Stimulated activated CD4-positive, alpha-beta T cell treated with anti-CD3 and anti-CD28 coated beads, TNF-alpha, amount 100 ng/mL, for 1 hour (primary cell): ENCODE measurements at regions not wholly inside any gene's neighbourhood (a gene's known extent, or its start where the extent isn't known, plus 50 kb on each side); places are given as distances from the start of the nearest gene placed in this dataset.
"Not testable (repeated sequence)": the region's sequence is repeated elsewhere in the genome, so short reads cannot be mapped to it uniquely, and the experiment has no call there.

Source experiments
- DNase-seq, 3 donors: peaks; one replicate each; pipeline ENCODE4 v3.0.0-alpha.2; 2020; ENCODE audit warnings: low read depth in 3 of 3, low spot score in 1 of 3

- DNase-seq: no peak
These were observed 373.9 kb downstream of the DSEL start for GRCh38 chr18:67142604-67143003.

- no peak for DNase-seq
These were observed 376.0 kb downstream of the DSEL start for GRCh38 chr18:67140495-67140894.

- DNase-seq: no peak
These were observed 376.6 kb downstream of the DSEL start for GRCh38 chr18:67139899-67140298.

DNA sequence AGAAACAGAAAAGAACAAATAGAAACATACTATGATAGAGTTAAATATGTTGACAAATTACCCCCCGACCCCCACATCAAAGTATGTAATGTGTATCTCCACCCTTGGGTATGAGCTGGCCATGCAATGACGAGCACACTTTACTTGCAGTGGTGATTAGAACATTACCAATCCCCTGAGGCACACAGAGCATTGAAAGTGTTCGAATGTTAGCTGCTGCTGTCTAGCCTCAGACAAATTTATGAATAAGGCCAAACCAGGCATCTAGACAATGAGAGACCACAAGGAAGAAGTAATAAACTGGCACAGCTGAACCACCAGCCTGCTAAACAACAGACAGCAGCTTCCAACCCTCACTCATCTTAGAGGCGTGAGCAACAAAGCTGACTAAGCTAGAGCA, 380.5 kb downstream of the DSEL start:
- no peak for DNase-seq

GRCh38 chr18:67134911-67135310, 381.6 kb downstream of the DSEL start:
- no peak for DNase-seq

DNA sequence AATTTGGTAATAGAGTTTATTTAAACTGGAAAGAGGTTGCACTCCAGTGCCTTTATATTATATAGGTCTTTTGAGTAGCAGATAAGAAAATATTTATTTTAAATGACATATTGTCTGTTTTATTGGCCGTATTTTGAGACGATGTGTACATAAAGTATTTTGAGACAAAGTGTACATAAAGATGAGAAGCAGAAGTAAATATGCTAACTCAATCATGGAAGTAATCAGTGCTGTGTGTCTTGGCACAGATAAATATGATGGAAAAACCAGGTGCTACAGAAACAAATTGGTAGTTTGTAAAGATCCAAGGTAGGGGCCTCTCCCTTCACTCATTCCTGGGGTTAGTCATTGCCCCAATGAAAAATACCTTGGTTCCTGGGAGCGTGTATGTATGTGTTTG, 382.9 kb downstream of the DSEL start:
- DNase-seq: no peak

DNA sequence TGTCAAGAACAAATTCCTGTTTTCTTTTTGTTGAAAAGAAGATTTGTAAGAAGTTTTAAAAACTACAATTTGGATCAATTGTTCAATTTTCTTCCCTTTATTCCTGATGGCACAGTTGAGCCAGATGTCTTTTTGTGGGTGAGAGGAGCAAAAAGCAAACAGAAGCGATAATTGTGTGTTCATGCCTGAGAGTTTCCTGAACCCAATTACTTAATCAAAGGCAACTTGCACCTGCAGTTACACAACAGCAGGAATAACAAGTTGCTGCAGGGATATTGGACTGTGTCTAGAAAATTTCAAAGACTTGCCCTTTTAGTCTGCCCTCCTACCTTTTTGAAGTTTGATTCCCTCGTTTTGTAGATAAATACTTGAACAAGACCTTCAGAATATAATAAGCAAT, 383.6 kb downstream of the DSEL start:
- DNase-seq: no peak

- DNase-seq: no peak
These were observed 385.0 kb downstream of the DSEL start for GRCh38 chr18:67131498-67131897.

- not testable (repeated sequence) for DNase-seq
These were observed 389.8 kb downstream of the DSEL start for GRCh38 chr18:67126751-67127150.

- no peak for DNase-seq
These were observed 392.6 kb downstream of the DSEL start for GRCh38 chr18:67123901-67124300.

DNA sequence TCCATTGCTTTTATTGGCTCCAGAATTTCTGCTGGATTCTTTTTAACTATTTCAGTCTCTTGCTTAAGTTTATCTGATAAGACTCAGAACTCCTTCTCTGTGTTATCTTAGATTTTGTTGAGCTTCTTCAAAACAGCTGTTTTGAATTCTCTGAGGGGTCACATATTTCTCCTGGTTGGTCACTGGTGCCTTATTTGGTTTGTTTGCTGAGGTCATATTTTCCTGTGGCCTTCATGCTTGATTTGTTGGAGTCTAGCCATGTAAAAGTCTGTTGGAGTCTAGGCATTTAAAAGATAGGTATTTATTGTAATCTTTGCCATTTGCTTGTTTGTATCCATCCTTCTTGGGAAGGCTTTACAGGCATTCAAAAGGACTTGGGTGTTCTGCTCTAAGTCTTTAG, 398.7 kb downstream of the DSEL start:
- DNase-seq: no peak

DNA sequence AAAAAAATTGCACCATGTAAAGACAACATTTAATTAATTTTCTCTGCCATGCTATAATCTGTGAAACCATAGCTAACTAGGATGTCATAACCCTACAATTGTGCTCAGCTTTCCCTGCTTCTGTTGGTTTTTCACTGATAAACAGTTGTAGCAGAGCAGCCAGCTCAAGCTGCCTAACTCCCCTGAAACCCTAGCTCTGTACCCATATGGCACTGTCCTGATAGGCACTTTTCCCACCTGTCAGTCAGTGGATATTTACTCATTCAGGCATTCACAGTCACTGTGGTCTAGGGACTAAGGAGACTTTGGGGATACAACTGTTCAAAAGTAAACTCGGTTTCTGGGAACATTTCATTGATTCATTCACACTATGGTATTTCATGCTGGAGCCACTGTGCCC, 407.0 kb downstream of the DSEL start:
- DNase-seq: no peak

DNA sequence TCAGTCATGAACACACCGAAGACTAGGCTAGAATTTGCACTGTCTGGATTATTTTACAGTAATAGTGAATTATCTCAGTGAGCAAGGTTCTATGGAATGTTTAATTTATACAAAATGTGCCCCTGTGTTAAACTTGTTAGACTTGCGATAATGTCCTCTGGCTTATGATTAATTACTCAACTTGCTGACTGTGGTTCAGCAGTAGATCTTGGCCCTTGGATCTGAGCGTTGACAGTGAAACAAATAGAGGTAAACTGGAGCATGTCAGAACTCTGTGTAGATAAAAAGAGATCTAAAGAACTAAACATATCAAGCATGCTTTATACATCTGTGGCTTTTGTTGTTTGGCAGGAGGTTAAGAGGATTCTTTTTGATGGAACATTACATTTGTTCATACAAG, 407.6 kb downstream of the DSEL start:
- DNase-seq: no peak

- DNase-seq: no peak
These were observed 411.7 kb downstream of the DSEL start for GRCh38 chr18:67104700-67105284.

DNA sequence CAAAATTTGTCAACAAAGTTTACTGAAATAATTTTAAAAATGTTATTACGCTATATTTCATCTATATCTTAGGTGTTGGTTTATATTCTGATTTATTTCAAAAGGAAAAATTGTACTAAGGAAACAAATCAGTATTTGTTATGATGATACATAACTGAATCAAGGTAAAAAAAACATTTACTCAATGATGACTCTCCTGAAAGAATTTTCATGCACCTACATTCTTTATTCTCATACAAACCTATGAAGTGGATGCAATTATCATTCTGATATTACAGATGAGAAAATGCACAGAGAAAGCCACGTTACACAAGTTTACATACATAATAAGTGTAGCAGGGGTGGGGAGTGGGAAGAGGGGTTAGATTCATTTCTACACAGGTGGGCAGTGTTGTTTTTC, 422.4 kb downstream of the DSEL start:
- DNase-seq: no peak

- no peak for DNase-seq
These were observed 424.4 kb downstream of the DSEL start for GRCh38 chr18:67092141-67092540.

GRCh38 chr18:67081482-67082211, 434.9 kb downstream of the DSEL start:
- DNase-seq: no peak

GRCh38 chr18:67080601-67081000, 435.9 kb downstream of the DSEL start:
- DNase-seq: no peak

GRCh38 chr18:67074309-67074708, 442.2 kb downstream of the DSEL start:
- no peak for DNase-seq

GRCh38 chr18:67072791-67073190, 443.7 kb downstream of the DSEL start:
- DNase-seq: no peak

DNA sequence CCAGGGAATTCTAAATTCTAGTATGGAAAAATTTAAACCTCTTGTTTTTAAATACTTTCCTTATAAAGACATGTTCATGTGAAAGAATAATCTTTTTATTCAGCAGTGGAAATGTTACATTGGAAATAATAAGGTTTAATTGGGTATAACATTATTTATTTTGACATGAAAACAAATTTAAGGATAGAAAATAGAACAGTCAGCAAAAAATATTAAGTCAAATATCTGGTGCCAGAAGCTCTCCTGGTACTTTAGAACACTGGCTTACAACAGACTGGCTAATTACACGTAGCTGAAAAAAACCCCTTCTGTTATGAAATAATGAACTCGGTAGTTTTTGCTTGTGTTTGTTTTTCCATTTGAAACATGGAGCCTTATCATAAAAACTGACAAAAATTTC, 447.9 kb downstream of the DSEL start:
- DNase-seq: no peak

- no peak for DNase-seq
These were observed 443.4 kb upstream of the CDH19 start for GRCh38 chr18:67047334-67047733.

DNA sequence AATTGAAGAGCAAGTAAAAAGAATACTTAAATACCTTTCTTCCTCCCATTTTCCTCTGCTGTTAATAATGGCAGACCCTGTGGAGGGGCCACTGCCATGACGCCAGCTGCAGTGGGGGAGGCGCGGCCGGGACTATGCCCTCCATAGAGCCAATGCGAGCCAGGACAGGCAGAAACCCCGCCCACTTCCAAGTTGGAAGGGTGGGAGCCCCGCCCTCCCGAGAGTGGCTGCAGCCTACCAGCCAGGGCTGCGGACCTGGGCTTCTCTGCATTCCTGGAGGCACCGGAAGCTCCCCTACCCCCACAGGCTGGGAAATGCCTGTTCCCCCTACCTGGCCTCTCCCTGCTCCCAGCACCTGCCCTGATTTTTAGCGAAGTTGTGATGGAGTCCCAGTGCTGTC, 439.4 kb upstream of the CDH19 start:
- DNase-seq: no peak
